ENCODE measurements at regions not wholly inside any gene's neighbourhood (a gene's known extent, or its start where the extent isn't known, plus 50 kb on each side); places are given as distances from the start of the nearest gene placed in this dataset.

GRCh38 chr14:58755031-58755925 is 117.5 kb downstream of the DACT1 start:
- Histone ChIP-seq H3K4me2 (ENCODE audit: low read length) (no peak overlapping the region), H2AFZ (ENCODE audit: low read depth, low read length) (no peak overlapping the region), H3K36me3 (ENCODE audit: insufficient read depth, low read length) (no peaks in the 10 kb centered on the region), H3K4me3 (ENCODE audit: low read length) (no peak overlapping the region), H3K27ac (ENCODE audit: low read length) (no peak overlapping the region), H3K27me3 (ENCODE audit: insufficient read depth, low read depth, low read length) (no peaks in the 10 kb centered on the region), H3K9me2 (ENCODE audit: insufficient read depth, low read length) (no peaks in the 10 kb centered on the region), H3K9ac (ENCODE audit: low read length) (no peak overlapping the region), H3F3A (ENCODE audit: insufficient read depth, low read length, poor library complexity, severe bottlenecking) (no peaks in the 10 kb centered on the region), H3K9me3 (ENCODE audit: low read length) (no peaks in the 10 kb centered on the region), H3K79me2 (replicated peaks; ENCODE audit: insufficient read depth, low read length) (no peaks in the 10 kb centered on the region), H4K20me1 (ENCODE audit: insufficient read depth) (no peaks in the 10 kb centered on the region)
- TF ChIP-seq RAD21 (conservative IDR thresholded peaks at IDR 0.05) (no peak), MXI1 (conservative IDR thresholded peaks at IDR 0.05; ENCODE audit: poor library complexity, severe bottlenecking) (no peak), CTCF (IDR thresholded peaks at IDR 0.05; ENCODE audit: poor library complexity, severe bottlenecking) (no peak), EZH2 (IDR thresholded peaks at IDR 0.05; ENCODE audit: borderline replicate concordance, insufficient read depth, low read length, poor library complexity, severe bottlenecking) (no peak), EP300 (conservative IDR thresholded peaks at IDR 0.05; ENCODE audit: poor library complexity, severe bottlenecking) (no peak), SMC3 (conservative IDR thresholded peaks at IDR 0.05; ENCODE audit: poor library complexity) (no peak), TAF1 (IDR thresholded peaks at IDR 0.05; ENCODE audit: low read depth) (no peak), POLR2AphosphoS5 (IDR thresholded peaks at IDR 0.05) (no peak), REST (IDR thresholded peaks at IDR 0.05; ENCODE audit: borderline replicate concordance) (no peak)

- Histone ChIP-seq H3K4me3 (ENCODE audit: low read length) (no peak overlapping the region), H3K79me2 (replicated peaks; ENCODE audit: insufficient read depth, low read length) (no peaks in the 10 kb centered on the region), H2AFZ (ENCODE audit: low read depth, low read length) (no peak overlapping the region), H3K9me3 (ENCODE audit: low read length) (no peaks in the 10 kb centered on the region), H3K9me2 (ENCODE audit: insufficient read depth, low read length) (no peaks in the 10 kb centered on the region), H3K36me3 (ENCODE audit: insufficient read depth, low read length) (no peaks in the 10 kb centered on the region), H3K9ac (ENCODE audit: low read length) (no peak overlapping the region), H3K4me2 (ENCODE audit: low read length) (no peak overlapping the region), H3F3A (ENCODE audit: insufficient read depth, low read length, poor library complexity, severe bottlenecking) (no peaks in the 10 kb centered on the region), H3K27me3 (ENCODE audit: insufficient read depth, low read depth, low read length) (no peaks in the 10 kb centered on the region), H3K27ac (ENCODE audit: low read length) (no peak overlapping the region), H4K20me1 (ENCODE audit: insufficient read depth) (no peaks in the 10 kb centered on the region)
- TF ChIP-seq CTCF (IDR thresholded peaks at IDR 0.05; ENCODE audit: poor library complexity, severe bottlenecking) = no peak
- TF ChIP-seq MXI1 (conservative IDR thresholded peaks at IDR 0.05; ENCODE audit: poor library complexity, severe bottlenecking) = no peak
- no peak for TF ChIP-seq EZH2 (IDR thresholded peaks at IDR 0.05; ENCODE audit: borderline replicate concordance, insufficient read depth, low read length, poor library complexity, severe bottlenecking)
- TF ChIP-seq TAF1 (IDR thresholded peaks at IDR 0.05; ENCODE audit: low read depth) = no peak
- TF ChIP-seq RAD21 (conservative IDR thresholded peaks at IDR 0.05) = no peak
- no peak for TF ChIP-seq POLR2AphosphoS5 (IDR thresholded peaks at IDR 0.05)
- TF ChIP-seq EP300 (conservative IDR thresholded peaks at IDR 0.05; ENCODE audit: poor library complexity, severe bottlenecking) = no peak
- no peak for TF ChIP-seq SMC3 (conservative IDR thresholded peaks at IDR 0.05; ENCODE audit: poor library complexity)
- no peak for TF ChIP-seq REST (IDR thresholded peaks at IDR 0.05; ENCODE audit: borderline replicate concordance)
Observed at GRCh38 chr14:58760121-58760520, 122.4 kb downstream of the DACT1 start.
